GM21390 (cell line): ENCODE measurements at regions not wholly inside any gene's neighbourhood (a gene's known extent, or its start where the extent isn't known, plus 50 kb on each side); places are given as distances from the start of the nearest gene placed in this dataset.

Source experiments
- ATAC-seq: cut with Tn5 transposase; IDR thresholded peaks from one replicate; pipeline ENCODE4 v1.9.1; 2021; ENCODE audit not compliant: unreplicated experiment

- ATAC-seq: no peak
Measured at GRCh38 chr4:53697016-53697685, 105.9 kb upstream of the LNX1 start.

DNA sequence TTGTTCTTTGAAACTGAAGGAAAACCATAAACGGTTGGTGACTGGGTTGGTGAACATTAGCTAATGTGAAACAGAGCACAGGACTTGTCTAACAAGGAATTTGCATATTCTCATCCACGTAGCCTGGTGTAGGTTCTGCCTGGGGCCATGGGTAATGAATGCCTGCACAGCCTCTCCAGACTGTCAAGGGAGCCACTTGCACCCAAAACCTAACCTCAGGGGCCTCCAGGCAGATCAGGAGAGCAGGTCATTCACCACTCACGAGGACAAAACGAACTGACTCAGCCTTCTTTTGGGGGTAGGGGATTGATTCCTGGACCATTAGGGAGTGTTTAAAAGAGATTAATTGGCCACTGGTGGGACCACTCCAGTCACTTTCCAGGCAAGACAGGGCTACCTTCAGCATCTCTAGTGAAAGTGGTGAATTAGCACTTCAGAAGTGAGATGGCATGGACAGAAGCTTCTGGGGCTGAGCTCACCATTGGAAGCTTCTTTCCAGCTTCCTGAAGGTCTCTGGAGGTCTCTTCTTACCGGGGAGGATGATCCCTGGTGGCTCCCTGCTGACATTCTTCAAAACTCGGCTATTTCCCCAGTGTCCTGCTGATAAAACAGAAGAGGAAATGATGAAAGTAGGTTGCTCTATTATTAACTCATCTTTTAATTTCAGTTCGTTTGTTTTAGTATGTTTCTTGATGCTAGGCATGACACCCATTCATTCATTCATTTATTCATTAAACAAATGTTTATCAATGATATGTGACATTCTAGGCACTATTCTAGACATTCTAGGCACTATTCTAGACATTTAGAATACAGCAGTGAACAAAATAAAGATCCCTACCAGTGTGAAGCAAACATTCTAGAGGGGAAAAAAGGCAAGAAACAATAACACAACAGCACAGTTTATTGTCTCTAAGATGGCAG, 104.5 kb upstream of the LNX1 start:
- ATAC-seq: peak; percentile 78

DNA sequence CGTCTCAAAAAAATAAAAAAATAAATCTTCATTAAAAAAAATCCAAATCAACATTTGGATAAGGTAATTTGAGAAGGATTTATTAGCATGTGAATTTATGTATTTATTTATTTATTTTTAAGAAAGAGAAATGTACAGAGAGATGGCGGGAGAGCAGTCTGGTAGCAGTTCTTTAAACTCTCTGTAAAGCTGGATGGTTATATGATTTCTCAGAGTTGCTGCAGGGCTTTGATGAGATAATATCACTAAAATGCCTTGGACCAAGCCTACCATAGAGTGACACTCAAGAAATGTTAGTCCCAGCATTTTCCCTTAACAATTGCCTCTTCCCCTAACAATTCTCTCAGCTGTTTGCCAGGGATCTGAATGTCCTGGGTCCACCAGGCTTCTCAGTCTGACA, 103.4 kb upstream of the LNX1 start:
- no peak for ATAC-seq

GRCh38 chr4:53693909-53694308, 102.6 kb upstream of the LNX1 start:
- ATAC-seq: no peak

DNA sequence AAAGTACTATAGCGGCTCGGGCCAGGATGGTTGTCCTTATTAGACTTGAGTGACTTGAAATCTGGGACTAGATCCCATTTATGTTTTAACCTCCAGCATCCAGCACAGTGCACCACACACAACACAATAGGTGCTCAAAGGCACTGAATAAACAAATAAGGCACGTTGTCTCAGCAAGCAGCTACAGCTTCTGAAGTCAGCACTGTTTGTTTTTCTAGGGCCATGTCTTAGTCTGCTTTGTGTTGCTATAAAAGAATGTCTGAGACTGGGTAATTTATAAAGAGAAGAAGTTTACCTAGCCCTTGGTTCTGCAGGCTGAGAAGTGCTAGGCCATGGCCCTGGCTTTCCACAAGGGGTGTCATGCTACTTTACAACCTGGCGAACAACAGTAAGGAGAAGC, 102.1 kb upstream of the LNX1 start:
- ATAC-seq: no peak

DNA sequence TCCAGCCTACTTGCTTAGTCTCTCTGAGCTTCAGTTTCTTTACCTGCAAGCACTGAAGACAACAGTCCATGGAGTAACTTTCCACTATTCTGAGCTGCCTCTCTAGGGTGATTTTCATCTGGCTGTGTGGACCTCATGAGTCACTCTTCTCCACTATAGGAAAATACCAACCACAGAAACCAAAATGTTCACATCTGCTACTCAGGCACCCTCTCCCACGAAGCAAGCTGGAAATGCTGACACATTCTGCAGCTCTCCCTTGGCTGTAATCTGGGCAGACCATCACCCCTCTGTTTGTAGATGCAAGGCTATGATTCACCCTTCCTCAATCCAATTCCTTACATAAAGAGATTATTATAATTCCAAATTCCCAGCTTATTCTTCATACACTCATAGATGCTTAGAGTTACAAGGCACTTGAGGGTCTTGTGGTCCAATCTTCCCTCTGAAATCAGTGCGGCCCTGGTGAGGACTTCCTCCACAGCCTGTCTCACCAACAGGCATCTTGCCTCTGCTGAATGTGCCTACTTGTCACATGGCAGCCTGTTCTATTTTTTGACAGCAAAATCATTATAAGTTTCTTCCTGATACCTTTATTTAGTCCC, 97.0 kb upstream of the LNX1 start:
- peak; percentile 88 for ATAC-seq

DNA sequence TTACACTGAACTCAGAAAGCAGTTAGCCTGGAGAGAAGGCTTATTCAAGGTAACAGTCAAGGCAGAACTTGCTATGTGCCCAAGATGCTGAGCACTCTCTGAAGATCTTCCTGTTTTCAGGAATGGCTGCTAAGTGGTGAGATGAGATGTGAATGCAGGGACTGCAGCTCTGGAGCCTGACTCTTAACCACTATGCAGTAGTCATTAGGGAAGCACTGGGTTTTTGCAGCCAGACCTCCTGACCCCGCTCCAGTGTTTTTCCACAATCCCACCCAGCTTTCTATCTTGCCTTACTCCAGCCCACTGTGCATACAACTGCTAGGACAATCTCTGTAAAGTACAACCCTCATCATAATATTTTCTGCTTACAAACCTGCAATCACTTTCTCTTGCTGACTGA, 95.2 kb upstream of the LNX1 start:
- ATAC-seq: no peak

GRCh38 chr4:53684136-53685130, 93.1 kb upstream of the LNX1 start:
- ATAC-seq: no peak

- no peak for ATAC-seq
Measured at GRCh38 chr4:53682908-53683307, 91.6 kb upstream of the LNX1 start.

DNA sequence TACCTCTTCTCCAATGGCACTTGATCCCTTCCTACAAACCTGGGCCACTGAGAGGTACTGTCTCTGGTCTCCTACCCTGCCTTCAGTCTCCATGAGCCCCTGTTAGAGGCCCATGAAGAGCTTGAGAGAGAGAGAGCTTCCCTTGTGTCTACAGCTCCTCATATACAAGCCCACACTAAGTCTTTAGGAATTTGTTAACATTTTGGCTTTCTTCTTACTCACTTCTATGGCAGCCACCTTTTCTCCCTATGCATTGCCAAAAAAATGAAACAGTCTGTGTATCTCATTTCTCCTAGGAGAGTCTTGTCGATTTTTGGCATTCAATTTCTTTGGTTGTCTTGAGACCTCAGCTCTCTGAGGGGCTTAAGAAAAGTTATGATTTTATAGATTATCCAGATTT, 90.9 kb upstream of the LNX1 start:
- no peak for ATAC-seq

DNA sequence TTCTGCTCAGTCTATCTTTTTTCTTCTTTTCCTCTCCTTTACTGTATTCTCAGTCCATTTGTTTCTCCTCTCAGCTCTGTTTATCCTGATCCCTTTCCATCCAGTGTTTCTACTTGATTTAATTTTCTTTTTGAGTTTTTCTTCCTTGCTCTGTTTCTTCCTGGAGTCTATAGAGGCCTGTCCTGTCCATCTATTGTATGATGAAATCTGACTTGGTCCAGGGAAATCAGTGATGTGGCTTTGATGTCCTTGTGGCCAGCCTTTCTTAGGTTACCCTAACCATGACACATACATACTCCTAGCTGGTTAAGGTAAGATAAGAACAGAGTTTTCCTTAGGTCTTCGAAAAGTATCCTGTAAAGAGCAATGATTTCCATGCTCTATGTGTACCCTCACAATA, 89.3 kb upstream of the LNX1 start:
- no peak for ATAC-seq

GRCh38 chr4:53680168-53680567, 88.9 kb upstream of the LNX1 start:
- no peak for ATAC-seq

GRCh38 chr4:53676402-53676871, 85.2 kb upstream of the LNX1 start:
- ATAC-seq: no peak

DNA sequence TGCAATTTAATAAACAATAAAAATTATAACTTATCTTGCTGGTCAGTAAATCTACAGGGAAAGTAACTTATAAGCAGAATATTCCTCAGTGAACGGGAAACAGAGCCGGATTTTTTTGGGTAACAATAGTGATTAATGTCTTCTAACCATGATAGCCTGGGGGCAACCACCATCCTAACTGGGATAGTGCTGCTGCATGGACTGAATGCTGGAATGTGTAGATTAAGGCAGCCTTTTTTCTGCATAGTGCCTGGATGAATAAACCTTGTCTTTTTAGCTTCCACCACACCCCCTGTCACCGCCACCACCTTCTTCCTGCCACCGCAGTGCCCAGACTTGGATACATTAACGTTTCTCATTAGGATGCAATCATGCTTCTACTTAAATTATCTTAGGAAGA, 83.6 kb upstream of the LNX1 start:
- no peak for ATAC-seq

GRCh38 chr4:53672873-53673272, 81.6 kb upstream of the LNX1 start:
- ATAC-seq: no peak

GRCh38 chr4:53671757-53672156, 80.5 kb upstream of the LNX1 start:
- ATAC-seq: no peak

- no peak for ATAC-seq
Measured at GRCh38 chr4:53659737-53660136, 68.5 kb upstream of the LNX1 start.

DNA sequence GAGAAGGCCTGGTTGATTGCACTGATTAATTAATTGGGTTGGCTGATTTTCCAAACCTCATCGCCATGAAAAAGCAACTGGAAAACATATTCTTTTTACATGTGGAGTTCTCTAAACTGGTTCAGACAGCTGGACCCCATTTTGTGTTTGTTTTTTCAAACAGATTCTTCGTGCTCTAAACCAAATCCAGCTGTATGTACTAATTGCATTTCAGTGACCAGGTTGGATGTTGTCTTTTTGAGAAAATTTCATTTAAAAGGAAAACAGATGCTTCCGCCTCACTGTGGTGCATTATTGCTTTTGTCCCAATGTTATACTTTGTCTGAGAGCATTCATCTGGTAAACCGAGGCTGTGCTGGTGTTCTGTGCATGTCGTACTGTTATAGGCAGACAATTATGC, 67.8 kb upstream of the LNX1 start:
- ATAC-seq: no peak

DNA sequence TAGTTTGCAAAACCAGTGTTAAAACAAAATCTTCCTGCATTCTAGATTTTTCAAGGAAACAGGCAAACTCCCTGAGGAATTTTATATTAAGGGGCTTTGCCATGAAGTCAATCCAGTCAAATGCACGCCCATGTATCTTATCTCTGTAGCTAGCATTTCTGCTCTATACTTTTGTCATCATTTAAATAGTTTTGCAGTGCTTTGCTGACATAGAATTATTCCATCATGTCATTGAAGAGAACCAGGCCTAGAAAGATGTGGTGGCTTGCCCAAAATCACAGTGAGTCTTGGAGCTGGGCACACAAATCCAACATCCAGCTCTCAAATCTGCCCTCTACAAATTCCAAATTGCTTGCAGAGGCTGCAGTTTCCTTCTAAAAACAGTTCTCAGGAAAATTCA, 66.7 kb upstream of the LNX1 start:
- ATAC-seq: no peak

- no peak for ATAC-seq
Measured at GRCh38 chr4:53656421-53656981, 65.2 kb upstream of the LNX1 start.
